Activated CD4-positive, alpha-beta T cell treated with anti-CD3 and anti-CD28 coated beads, Interleukin-2, amount 10 ng/mL, durations not matched to agents 7 days and 5 days (primary cell): ENCODE measurements at regions not wholly inside any gene's neighbourhood (a gene's known extent, or its start where the extent isn't known, plus 50 kb on each side); places are given as distances from the start of the nearest gene placed in this dataset.
A peak's percentile ranks its signal among the peaks of the same experiment; 100 is the strongest.
"Not testable (repeated sequence)": the region's sequence is repeated elsewhere in the genome, so short reads cannot be mapped to it uniquely, and the experiment has no call there.

Experiments used
- CTCF ChIA-PET: fragments of 350-600 bp; sonication (Branson Sonifier 250); formaldehyde crosslinking; loops from one replicate; lab custom pipeline; 2021; ENCODE audit warnings: antibody characterized with exemption; lab: Charles Lee
- POLR2A ChIA-PET: fragments of 350-600 bp; sonication (Branson Sonifier 250); formaldehyde crosslinking; loops from one replicate; lab custom pipeline; 2021; ENCODE audit warnings: antibody characterized with exemption; lab: Charles Lee
- DNase-seq: peaks from one replicate; pipeline ENCODE4 v3.0.0-alpha.2; 2020
- H3K27ac Mint-ChIP-seq: one replicate; pipeline ENCODE4 v1.8.0; 2021; ENCODE audit warnings: mild to moderate bottlenecking, moderate library complexity, mixed read lengths
- H3K27me3 Mint-ChIP-seq: one replicate; pipeline ENCODE4 v1.8.0; 2021; ENCODE audit warnings: mixed read lengths
- H3K36me3 Mint-ChIP-seq: one replicate; pipeline ENCODE4 v1.8.0; 2021; ENCODE audit warnings: low read depth, mixed read lengths
- H3K4me1 Mint-ChIP-seq: one replicate; pipeline ENCODE4 v1.8.0; 2021; ENCODE audit warnings: mixed read lengths
- H3K4me3 Mint-ChIP-seq: one replicate; pipeline ENCODE4 v1.8.0; 2021; ENCODE audit warnings: mild to moderate bottlenecking, moderate library complexity, mixed read lengths
- H3K9me3 Mint-ChIP-seq: one replicate; pipeline ENCODE4 v1.8.0; 2021; ENCODE audit warnings: mixed read lengths

- no peak for DNase-seq
- H3K4me3 Mint-ChIP-seq = no peak overlapping the region
- no peaks in the 10 kb centered on the region for H3K36me3 Mint-ChIP-seq
- CTCF ChIA-PET = no interaction called here
- H3K4me1 Mint-ChIP-seq = peaks cover 8% of the 10 kb centered on the region
- H3K27me3 Mint-ChIP-seq = peaks cover 4% of the 10 kb centered on the region
- H3K27ac Mint-ChIP-seq = no peak overlapping the region
- POLR2A ChIA-PET = no interaction called here
- no peaks in the 10 kb centered on the region for H3K9me3 Mint-ChIP-seq
Measured at GRCh38 chr11:57871231-57871630, 109.6 kb downstream of the CTNND1 start.

GRCh38 chr11:57873196-57873911, 111.8 kb downstream of the CTNND1 start:
- H3K4me1 Mint-ChIP-seq = peaks cover 8% of the 10 kb centered on the region
- no peaks in the 10 kb centered on the region for H3K36me3 Mint-ChIP-seq
- peaks cover 4% of the 10 kb centered on the region for H3K27me3 Mint-ChIP-seq
- ChIA-PET CTCF (interaction anchor here (1.2 kb wide), 1 partner anchor 9 kb away, joined by 3 read pairs; no protein-coding TSS in a partner anchor), POLR2A (no interaction called here)
- no peak overlapping the region for H3K4me3 Mint-ChIP-seq
- H3K27ac Mint-ChIP-seq = no peak overlapping the region
- peak; percentile 9 for DNase-seq
- no peaks in the 10 kb centered on the region for H3K9me3 Mint-ChIP-seq

GRCh38 chr11:57874981-57875380, 113.4 kb downstream of the CTNND1 start:
- H3K4me3 Mint-ChIP-seq = no peak overlapping the region
- ChIA-PET POLR2A (no interaction called here), CTCF (no interaction called here)
- DNase-seq = no peak
- H3K27me3 Mint-ChIP-seq = peaks cover 4% of the 10 kb centered on the region
- H3K36me3 Mint-ChIP-seq = no peaks in the 10 kb centered on the region
- H3K4me1 Mint-ChIP-seq = peaks cover 8% of the 10 kb centered on the region
- no peaks in the 10 kb centered on the region for H3K9me3 Mint-ChIP-seq
- no peak overlapping the region for H3K27ac Mint-ChIP-seq

GRCh38 chr11:57881647-57882046, 120.0 kb downstream of the CTNND1 start:
- ChIA-PET CTCF (no interaction called here), POLR2A (no interaction called here)
- peaks cover 3% of the 10 kb centered on the region for H3K4me1 Mint-ChIP-seq
- no peak overlapping the region for H3K27ac Mint-ChIP-seq
- H3K4me3 Mint-ChIP-seq = no peak overlapping the region
- H3K27me3 Mint-ChIP-seq = no peaks in the 10 kb centered on the region
- no peaks in the 10 kb centered on the region for H3K36me3 Mint-ChIP-seq
- DNase-seq = no peak
- H3K9me3 Mint-ChIP-seq = no peaks in the 10 kb centered on the region

- ChIA-PET CTCF (no interaction called here), POLR2A (no interaction called here)
- no peak overlapping the region for H3K4me3 Mint-ChIP-seq
- no peak for DNase-seq
- H3K27me3 Mint-ChIP-seq = no peaks in the 10 kb centered on the region
- H3K27ac Mint-ChIP-seq = no peak overlapping the region
- peaks cover 3% of the 10 kb centered on the region for H3K4me1 Mint-ChIP-seq
- H3K9me3 Mint-ChIP-seq = no peaks in the 10 kb centered on the region
- no peaks in the 10 kb centered on the region for H3K36me3 Mint-ChIP-seq
Measured at GRCh38 chr11:57883630-57884029, 122.0 kb downstream of the CTNND1 start.

GRCh38 chr11:57885298-57886050, 123.9 kb downstream of the CTNND1 start:
- H3K9me3 Mint-ChIP-seq = no peaks in the 10 kb centered on the region
- ChIA-PET POLR2A (no interaction called here), CTCF (no interaction called here)
- H3K4me3 Mint-ChIP-seq = no peak overlapping the region
- no peak for DNase-seq
- no peaks in the 10 kb centered on the region for H3K36me3 Mint-ChIP-seq
- peaks cover 2% of the 10 kb centered on the region for H3K27me3 Mint-ChIP-seq
- peaks cover 3% of the 10 kb centered on the region for H3K4me1 Mint-ChIP-seq
- H3K27ac Mint-ChIP-seq = no peak overlapping the region

- Mint-ChIP-seq H3K36me3 (no peaks in the 10 kb centered on the region), H3K4me3 (no peak overlapping the region), H3K27me3 (peaks cover 11% of the 10 kb centered on the region), H3K4me1 (no peaks in the 10 kb centered on the region), H3K27ac (no peak overlapping the region), H3K9me3 (no peaks in the 10 kb centered on the region)
- DNase-seq = no peak
- ChIA-PET POLR2A (no interaction called here), CTCF (no interaction called here)
Measured at GRCh38 chr11:57888386-57888785, 126.8 kb downstream of the CTNND1 start.

GRCh38 chr11:57890521-57890920, 128.9 kb downstream of the CTNND1 start:
- ChIA-PET POLR2A (no interaction called here), CTCF (no interaction called here)
- no peak overlapping the region for H3K27ac Mint-ChIP-seq
- H3K9me3 Mint-ChIP-seq = no peaks in the 10 kb centered on the region
- H3K36me3 Mint-ChIP-seq = no peaks in the 10 kb centered on the region
- H3K4me3 Mint-ChIP-seq = no peak overlapping the region
- H3K4me1 Mint-ChIP-seq = no peaks in the 10 kb centered on the region
- peaks cover 13% of the 10 kb centered on the region for H3K27me3 Mint-ChIP-seq
- no peak for DNase-seq

- peaks cover 13% of the 10 kb centered on the region for H3K27me3 Mint-ChIP-seq
- H3K9me3 Mint-ChIP-seq, H3K27ac Mint-ChIP-seq, H3K36me3 Mint-ChIP-seq, H3K4me1 Mint-ChIP-seq, H3K4me3 Mint-ChIP-seq, POLR2A ChIA-PET, CTCF ChIA-PET, DNase-seq: not testable (repeated sequence)
Measured at GRCh38 chr11:57893200-57893599, 130.5 kb upstream of the OR9Q1 start.

GRCh38 chr11:57896361-57897145, 127.1 kb upstream of the OR9Q1 start:
- Mint-ChIP-seq H3K9me3 (peaks cover 1% of the 10 kb centered on the region), H3K27me3 (peaks cover 12% of the 10 kb centered on the region), H3K36me3 (no peaks in the 10 kb centered on the region), H3K4me1 (no peaks in the 10 kb centered on the region), H3K4me3 (no peak overlapping the region), H3K27ac (no peak overlapping the region)
- ChIA-PET POLR2A (no interaction called here), CTCF (no interaction called here)
- no peak for DNase-seq

- Mint-ChIP-seq H3K4me3 (no peak overlapping the region), H3K27ac (no peak overlapping the region), H3K9me3 (peaks cover 1% of the 10 kb centered on the region), H3K36me3 (no peaks in the 10 kb centered on the region), H3K4me1 (no peaks in the 10 kb centered on the region), H3K27me3 (peaks cover 3% of the 10 kb centered on the region)
- no peak for DNase-seq
- ChIA-PET POLR2A (no interaction called here), CTCF (no interaction called here)
Measured at GRCh38 chr11:57899378-57899777, 124.3 kb upstream of the OR9Q1 start.

- H3K4me3 Mint-ChIP-seq = no peak overlapping the region
- no peak overlapping the region for H3K27ac Mint-ChIP-seq
- H3K36me3 Mint-ChIP-seq = no peaks in the 10 kb centered on the region
- DNase-seq = no peak
- ChIA-PET CTCF (no interaction called here), POLR2A (no interaction called here)
- peaks cover 3% of the 10 kb centered on the region for H3K27me3 Mint-ChIP-seq
- H3K9me3 Mint-ChIP-seq = peaks cover 1% of the 10 kb centered on the region
- no peaks in the 10 kb centered on the region for H3K4me1 Mint-ChIP-seq
Measured at GRCh38 chr11:57900320-57900719, 123.4 kb upstream of the OR9Q1 start.

- H3K27me3 Mint-ChIP-seq = peaks cover 3% of the 10 kb centered on the region
- no peak overlapping the region for H3K4me3 Mint-ChIP-seq
- H3K9me3 Mint-ChIP-seq = peaks cover 1% of the 10 kb centered on the region
- no peak for DNase-seq
- H3K4me1 Mint-ChIP-seq = no peaks in the 10 kb centered on the region
- CTCF ChIA-PET = no interaction called here
- POLR2A ChIA-PET = no interaction called here
- H3K36me3 Mint-ChIP-seq = no peaks in the 10 kb centered on the region
- H3K27ac Mint-ChIP-seq = no peak overlapping the region
Measured at GRCh38 chr11:57901278-57901677, 122.4 kb upstream of the OR9Q1 start.
